Subcutaneous abdominal adipose tissue (tissue), 5 donors: ENCODE measurements at regions not wholly inside any gene's neighbourhood (a gene's known extent, or its start where the extent isn't known, plus 50 kb on each side); places are given as distances from the start of the nearest gene placed in this dataset.

Experiments used
- H3K27ac ChIP-seq: one replicate; pipeline ENCODE4 v1.7.0; 2013; ENCODE audit warnings: low read depth, mild to moderate bottlenecking, inconsistent platforms, low read length, moderate library complexity
- H3K27me3 ChIP-seq, 5 donors: one replicate each; pipeline ENCODE4 v1.7.0; 2013; ENCODE audit warnings: low read length in 5 of 5, inconsistent platforms in 1 of 5; ENCODE audit not compliant: control insufficient read depth in 5 of 5, insufficient read depth in 4 of 5
- H3K36me3 ChIP-seq, 5 donors: one replicate each; pipeline ENCODE4 v1.7.0; 2013; ENCODE audit warnings: low read length in 5 of 5; ENCODE audit not compliant: control insufficient read depth in 5 of 5, insufficient read depth in 5 of 5
- H3K4me1 ChIP-seq, 5 donors: one replicate each; pipeline ENCODE4 v1.7.0; 2013; ENCODE audit warnings: low read length in 5 of 5, mild to moderate bottlenecking in 3 of 5, moderate library complexity in 1 of 5; ENCODE audit not compliant: control insufficient read depth in 5 of 5, insufficient read depth in 5 of 5
- H3K4me3 ChIP-seq, 5 donors: one replicate each; pipeline ENCODE4 v1.7.0; 2013; ENCODE audit warnings: low read length in 5 of 5, low read depth in 1 of 5
- H3K9ac ChIP-seq, 5 donors: one replicate each; pipeline ENCODE4 v1.7.0; 2013; ENCODE audit warnings: low read length in 5 of 5, mild to moderate bottlenecking in 4 of 5, moderate library complexity in 3 of 5
- H3K9me3 ChIP-seq, 5 donors: one replicate each; pipeline ENCODE4 v1.7.0; 2013; ENCODE audit warnings: low read length in 5 of 5; ENCODE audit not compliant: control insufficient read depth in 5 of 5
- donor health status: healthy.
- donor health status: healthy.
- donor health status: healthy.
- donor health status: healthy.
- donor health status: healthy.

- H3K36me3 ChIP-seq: no peaks in the 10 kb centered on the region
- H3K4me1 ChIP-seq: no peaks in the 10 kb centered on the region
- H3K9me3 ChIP-seq: no peaks in the 10 kb centered on the region
- no peak overlapping the region for H3K27ac ChIP-seq
- H3K4me3 ChIP-seq: no peak overlapping the region
- H3K9ac ChIP-seq: no peak overlapping the region
- H3K27me3 ChIP-seq: no peaks in the 10 kb centered on the region
These were observed 53.5 kb upstream of the CCDC54 start for GRCh38 chr3:107323723-107324122.

- Histone ChIP-seq H3K27me3 (no peaks in the 10 kb centered on the region), H3K27ac (no peak overlapping the region), H3K9me3 (no peaks in the 10 kb centered on the region), H3K36me3 (no peaks in the 10 kb centered on the region), H3K9ac (no peak overlapping the region), H3K4me3 (no peak overlapping the region), H3K4me1 (no peaks in the 10 kb centered on the region)
These were observed 51.8 kb upstream of the CCDC54 start for GRCh38 chr3:107325446-107325845.
